H1 (cell line): ENCODE measurements at regions not wholly inside any gene's neighbourhood (a gene's known extent, or its start where the extent isn't known, plus 50 kb on each side); places are given as distances from the start of the nearest gene placed in this dataset.

Experiments used
- CTCF ChIA-PET: fragments of 300-600 bp; sonication (Branson Sonifier 250); formaldehyde crosslinking; loops from one replicate; lab custom pipeline; 2021; ENCODE audit not compliant: partially characterized antibody; lab: Charles Lee
- POLR2A ChIA-PET: fragments of 300-600 bp; sonication (Branson Sonifier 250); formaldehyde crosslinking; loops from one replicate; lab custom pipeline; 2021; ENCODE audit warnings: inconsistent platforms; ENCODE audit not compliant: partially characterized antibody; lab: Charles Lee
- DNase-seq, 2 experiments: peaks; one replicate each; pipeline versions ENCODE4 v3.0.0 to v3.0.0-alpha.2; 2010 to 2022; ENCODE audit warnings: low spot score in 2 of 2, low read depth in 1 of 2, mixed read lengths in 1 of 2
- FAIRE-seq: peaks from 2 replicates; lab custom pipeline; 2011; peaks lifted over from hg19 to GRCh38; lab: Jason Lieb, UNC
- H2AFZ ChIP-seq: 2 replicates; pipeline ENCODE4 v1.8.1; 2012; ENCODE audit warnings: low read length, inconsistent platforms
- H2AK5ac ChIP-seq: 2 replicates; pipeline ENCODE4 v1.6.1; 2013; ENCODE audit warnings: low read depth, low read length
- H2BK120ac ChIP-seq: replicated peaks from 2 replicates; pipeline ENCODE3; 2013; ENCODE audit warnings: low read depth, low read length, inconsistent platforms
- H2BK12ac ChIP-seq: 2 replicates; pipeline ENCODE4 v1.6.1; 2013; ENCODE audit warnings: low read depth, low read length
- H2BK15ac ChIP-seq: 2 replicates; pipeline ENCODE4 v1.6.1; 2013; ENCODE audit warnings: low read length
- H2BK20ac ChIP-seq: 2 replicates; pipeline ENCODE4 v1.6.1; 2013; ENCODE audit warnings: low read length
- H2BK5ac ChIP-seq: 2 replicates; pipeline ENCODE4 v1.6.1; 2013; ENCODE audit warnings: low read depth, low read length
- H3K14ac ChIP-seq: 2 replicates; pipeline ENCODE4 v1.6.1; 2013; ENCODE audit warnings: inconsistent platforms; ENCODE audit not compliant: insufficient read length
- H3K18ac ChIP-seq: 2 replicates; pipeline ENCODE4 v1.6.1; 2013; ENCODE audit warnings: low read length; ENCODE audit errors: extremely low read depth
- H3K23ac ChIP-seq: 2 replicates; pipeline ENCODE4 v1.6.1; 2013; ENCODE audit warnings: inconsistent platforms; ENCODE audit not compliant: insufficient read length
- H3K23me2 ChIP-seq: 2 replicates; pipeline ENCODE4 v1.6.1; 2013; ENCODE audit warnings: low read depth, low read length
- H3K27ac ChIP-seq: 2 replicates; pipeline ENCODE4 v1.6.1; 2011; ENCODE audit warnings: low read depth, low read length, inconsistent platforms
- H3K27me3 ChIP-seq, 4 experiments: replicated peaks in 1 of 4; 1 replicate in 1 of 4; 2 replicates in 3 of 4; pipeline versions ENCODE4 v1.6.1 to v1.8.1; 2011 to 2013; ENCODE audit warnings: low read length in 3 of 4, mild to moderate bottlenecking in 3 of 4, inconsistent platforms in 2 of 4, mixed read lengths in 2 of 4, moderate library complexity in 1 of 4; ENCODE audit not compliant: control insufficient read depth in 3 of 4, insufficient read depth in 3 of 4; ENCODE audit errors: extremely low read depth in 1 of 4
- H3K36me3 ChIP-seq, 4 experiments: 2 replicates each; pipeline versions ENCODE4 v1.6.1 to v1.8.1; 2011 to 2013; ENCODE audit warnings: mild to moderate bottlenecking in 4 of 4, low read length in 3 of 4, moderate library complexity in 2 of 4, control low read depth in 1 of 4, inconsistent platforms in 1 of 4; ENCODE audit not compliant: insufficient read depth in 4 of 4, control insufficient read depth in 2 of 4
- H3K4ac ChIP-seq: replicated peaks from 2 replicates; pipeline ENCODE3; 2013; ENCODE audit warnings: low read length, low read depth, mixed read lengths, inconsistent platforms; ENCODE audit not compliant: insufficient read length
- H3K4me1 ChIP-seq, 4 experiments: replicated peaks in 1 of 4; 1 replicate in 1 of 4; 2 replicates in 3 of 4; pipeline versions ENCODE4 v1.6.1 to v1.8.1; 2011 to 2013; ENCODE audit warnings: low read length in 3 of 4, inconsistent platforms in 2 of 4, mixed read lengths in 1 of 4; ENCODE audit not compliant: insufficient read depth in 4 of 4, control insufficient read depth in 3 of 4
- H3K4me2 ChIP-seq, 2 experiments: 2 replicates each; pipeline versions ENCODE4 v1.6.1 to v1.8.1; 2011 to 2013; ENCODE audit warnings: low read depth in 2 of 2, low read length in 2 of 2, control low read depth in 1 of 2, inconsistent platforms in 1 of 2, mild to moderate bottlenecking in 1 of 2; ENCODE audit not compliant: insufficient read depth in 1 of 2
- H3K4me3 ChIP-seq, 4 experiments: fragments of 200-600, 300-600 bp in 1 of 4; sonication (generic), shearing (Covaris generic), sonication (Bioruptor Twin) in 1 of 4; 2 replicates each; pipeline versions ENCODE4 v1.5.1 to v1.8.1; 2011 to 2016; ENCODE audit warnings: low read length in 4 of 4, low read depth in 3 of 4, control low read depth in 2 of 4, inconsistent platforms in 2 of 4, mild to moderate bottlenecking in 2 of 4, mixed read lengths in 1 of 4, moderate library complexity in 1 of 4; ENCODE audit not compliant: insufficient read depth in 2 of 4; ENCODE audit errors: extremely low read depth in 1 of 4
- H3K56ac ChIP-seq: replicated peaks from 2 replicates; pipeline ENCODE3; 2013; ENCODE audit warnings: low read depth, mild to moderate bottlenecking, mixed read lengths, low read length, inconsistent platforms; ENCODE audit not compliant: insufficient read length
- H3K79me1 ChIP-seq: 2 replicates; pipeline ENCODE4 v1.6.1; 2013; ENCODE audit warnings: low read depth, low read length, control low read depth
- H3K79me2 ChIP-seq, 2 experiments: 2 replicates each; pipeline versions ENCODE4 v1.6.1 to v1.8.1; 2012 to 2013; ENCODE audit warnings: low read length in 2 of 2, mild to moderate bottlenecking in 2 of 2, inconsistent platforms in 1 of 2; ENCODE audit not compliant: insufficient read depth in 2 of 2, control insufficient read depth in 1 of 2
- H3K9ac ChIP-seq, 4 experiments: replicated peaks in 1 of 4; 1 replicate in 1 of 4; 2 replicates in 3 of 4; pipeline versions ENCODE4 v1.6.1 to v1.8.1; 2011 to 2013; ENCODE audit warnings: low read depth in 3 of 4, low read length in 3 of 4, control low read depth in 2 of 4, mild to moderate bottlenecking in 2 of 4, moderate library complexity in 2 of 4, inconsistent platforms in 1 of 4; ENCODE audit errors: extremely low read depth in 1 of 4
- H3K9me3 ChIP-seq, 2 experiments: 2 replicates each; pipeline versions ENCODE4 v1.6.1 to v1.8.1; 2012 to 2013; ENCODE audit warnings: mild to moderate bottlenecking in 2 of 2, moderate library complexity in 2 of 2, control low read depth in 1 of 2, inconsistent platforms in 1 of 2, low read depth in 1 of 2, low read length in 1 of 2, mixed read lengths in 1 of 2; ENCODE audit not compliant: insufficient read depth in 2 of 2
- H4K20me1 ChIP-seq, 2 experiments: replicated peaks in 1 of 2; 2 replicates each; pipeline versions ENCODE3 to v1.8.1; 2011 to 2013; ENCODE audit warnings: inconsistent platforms in 2 of 2, low read length in 2 of 2, mild to moderate bottlenecking in 1 of 2; ENCODE audit not compliant: insufficient read depth in 2 of 2, control insufficient read depth in 1 of 2
- H4K5ac ChIP-seq: 2 replicates; pipeline ENCODE4 v1.6.1; 2013; ENCODE audit warnings: low read length, low read depth, mixed read lengths, inconsistent platforms; ENCODE audit not compliant: insufficient read length
- H4K8ac ChIP-seq: 2 replicates; pipeline ENCODE4 v1.8.0; 2013; ENCODE audit warnings: mild to moderate bottlenecking, moderate library complexity, low read length, inconsistent platforms; ENCODE audit not compliant: insufficient read depth; ENCODE audit errors: extremely low read depth
- H4K91ac ChIP-seq: replicated peaks from 2 replicates; pipeline ENCODE3; 2013; ENCODE audit warnings: low read length, mixed read lengths, inconsistent platforms; ENCODE audit not compliant: insufficient read length
- CTCF ChIP-seq, 3 experiments: IDR thresholded peaks; 1 replicate in 2 of 3; 2 replicates in 1 of 3; pipeline versions ENCODE4 v1.5.1 to v1.6.1; 2011; ENCODE audit warnings: low read length in 3 of 3, mild to moderate bottlenecking in 3 of 3, inconsistent platforms in 2 of 3, low read depth in 1 of 3, moderate library complexity in 1 of 3; ENCODE audit not compliant: insufficient read depth in 1 of 3; ENCODE audit errors: control extremely low read depth in 1 of 3
- EP300 ChIP-seq, 2 experiments: IDR thresholded peaks; 1 replicate in 1 of 2; 2 replicates in 1 of 2; pipeline ENCODE4 v1.6.1; 2011 to 2012; ENCODE audit warnings: low read depth in 2 of 2, low read length in 2 of 2, mild to moderate bottlenecking in 2 of 2, borderline replicate concordance in 1 of 2, inconsistent platforms in 1 of 2, moderate library complexity in 1 of 2
- HDAC2 ChIP-seq, 2 experiments: fragments of 300-600 bp in 1 of 2; sonication (generic) in 1 of 2; IDR thresholded peaks; 2 replicates each; pipeline ENCODE4 v1.6.1; 2011 to 2012; ENCODE audit warnings: low read depth in 2 of 2, low read length in 2 of 2, mild to moderate bottlenecking in 2 of 2, moderate library complexity in 2 of 2, borderline replicate concordance in 1 of 2, inconsistent platforms in 1 of 2
- PHF8 ChIP-seq: fragments of 200-600 bp; sonication (generic); conservative IDR thresholded peaks from 2 replicates; pipeline ENCODE4 v1.7.1; 2012; ENCODE audit warnings: low read depth, mild to moderate bottlenecking, inconsistent platforms, low read length, moderate library complexity
- RAD21 ChIP-seq, 2 experiments: IDR thresholded peaks in 1 of 2; conservative IDR thresholded peaks in 1 of 2; 2 replicates each; pipeline ENCODE4 v1.6.1; 2011; ENCODE audit warnings: low read depth in 2 of 2, low read length in 2 of 2, improper control_type of control experiment in 1 of 2, inconsistent platforms in 1 of 2, mild to moderate bottlenecking in 1 of 2, moderate library complexity in 1 of 2
- RBBP5 ChIP-seq: IDR thresholded peaks from 2 replicates; pipeline ENCODE4 v1.7.1; 2012; ENCODE audit warnings: low read depth, mild to moderate bottlenecking, inconsistent platforms, low read length, moderate library complexity, borderline replicate concordance
- RNF2 ChIP-seq: fragments of 200-900, 300-1000 bp; sonication (generic); IDR thresholded peaks from 2 replicates; pipeline ENCODE4 v1.7.1; 2016; ENCODE audit warnings: borderline replicate concordance, low read depth, mild to moderate bottlenecking, antibody characterized with exemption, low read length; ENCODE audit not compliant: poor library complexity, severe bottlenecking; ENCODE audit errors: missing control alignments
- ZNF274 ChIP-seq: IDR thresholded peaks from 2 replicates; pipeline ENCODE4 v1.7.0; 2012; ENCODE audit warnings: low read length, borderline replicate concordance; ENCODE audit errors: extremely low read depth
- WGBS, 2 experiments: shearing (Covaris generic) in 1 of 2; methylation state at CpG; one replicate each; pipeline versions ENCODE4 v1.1.6 to v1.1.7; 2013 to 2015; ENCODE audit warnings: low lambda C conversion rate in 2 of 2, mixed read lengths in 2 of 2, inconsistent platforms in 1 of 2, low coverage in 1 of 2, missing lambda C conversion rate in 1 of 2; ENCODE audit not compliant: insufficient replicate concordance in 2 of 2, insufficient coverage in 1 of 2, insufficient read length in 1 of 2; ENCODE audit errors: extremely low coverage in 1 of 2, missing lambda C conversion rate in 1 of 2; 5-methylcytosine and 5-hydroxymethylcytosine counted together

GRCh38 chr4:22129454-22130029 is 181.0 kb upstream of the KCNIP4 start:
- Histone ChIP-seq H4K8ac (no peak overlapping the region), H3K23ac (no peak overlapping the region), H3K4me3 (no peak overlapping the region), H4K91ac (no peak overlapping the region), H3K79me1 (no peaks in the 10 kb centered on the region), H2AK5ac (no peak overlapping the region), H3K27me3 (no peaks in the 10 kb centered on the region), H3K4me1 (no peaks in the 10 kb centered on the region; a peak in 1 of 7 replicates), H3K9me3 (no peaks in the 10 kb centered on the region), H3K4me2 (no peak overlapping the region), H2BK5ac (no peak overlapping the region), H3K9ac (no peak overlapping the region), H4K5ac (no peak overlapping the region), H3K79me2 (no peaks in the 10 kb centered on the region), H3K4ac (no peak overlapping the region), H3K56ac (no peak overlapping the region), H2BK120ac (no peak overlapping the region), H4K20me1 (no peaks in the 10 kb centered on the region), H2AFZ (peak overlapping the region; percentile 92; the same call in 1 of the 2 replicates), H2BK12ac (no peak overlapping the region), H3K14ac (no peak overlapping the region), H3K18ac (no peak overlapping the region), H3K27ac (no peak overlapping the region), H2BK15ac (no peak overlapping the region), H2BK20ac (no peak overlapping the region), H3K36me3 (no peaks in the 10 kb centered on the region), H3K23me2 (no peaks in the 10 kb centered on the region)
- FAIRE-seq: peak; percentile 86
- ChIA-PET POLR2A (interaction anchor here (0.6 kb wide), 1 partner anchor 35 kb away, joined by 4 read pairs; no protein-coding TSS in a partner anchor), CTCF (interaction anchor here (0.6 to 2.5 kb wide), 18 partner anchors 9 to 341 kb away, joined by 3 to 31 read pairs (median 3); no protein-coding TSS in a partner anchor)
- peak; percentile 53 to 75 for DNase-seq
- WGBS, 2 experiments: 42% methylated on average over 12 of the region's 12 CpGs; no CpG with 5 or more reads in 1 of the 2 experiments
- TF ChIP-seq RBBP5 (no peak), PHF8 (no peak), EP300 (IDR thresholded peaks at IDR 0.05; ENCODE audit: borderline replicate concordance in 1 of 2, low read depth in 2 of 2, low read length in 2 of 2) (no peak), HDAC2 (IDR thresholded peaks at IDR 0.05; ENCODE audit: borderline replicate concordance in 1 of 2, low read depth in 2 of 2, low read length in 2 of 2) (no peak), RAD21 (IDR thresholded peaks at IDR 0.05 in 1 of 2, conservative IDR thresholded peaks at IDR 0.05 in 1 of 2; ENCODE audit: low read depth in 2 of 2, low read length in 2 of 2) (peak; percentile 70 to 78), RNF2 (no peak), CTCF (IDR thresholded peaks at IDR 0.05; ENCODE audit: control extremely low read depth in 1 of 3, insufficient read depth in 1 of 3, low read depth in 1 of 3, low read length in 3 of 3) (peak in 2 of 3 experiments; percentile 76 to 86; a peak in 3 of 4 replicates), ZNF274 (no peak)
